Hematopoietic multipotent progenitor cell treated with erythropoietin and hydrocortisone succinate and interleukin-3 and kit ligand, for 6 days (in vitro differentiated cells): ENCODE measurements at regions not wholly inside any gene's neighbourhood (a gene's known extent, or its start where the extent isn't known, plus 50 kb on each side); places are given as distances from the start of the nearest gene placed in this dataset.
"Not testable (repeated sequence)": the region's sequence is repeated elsewhere in the genome, so short reads cannot be mapped to it uniquely, and the experiment has no call there.

ENCODE experiments used
- DNase-seq: peaks from one replicate; pipeline ENCODE4 v3.0.0-alpha.2; 2015

- peak; percentile 76 for DNase-seq
These were observed 123.8 kb upstream of the MTHFD1L start for GRCh38 chr6:150741633-150742200.

GRCh38 chr6:150744522-150745260, 120.8 kb upstream of the MTHFD1L start:
- DNase-seq: no peak

GRCh38 chr6:150745896-150746295, 119.6 kb upstream of the MTHFD1L start:
- no peak for DNase-seq

- no peak for DNase-seq
These were observed 118.3 kb upstream of the MTHFD1L start for GRCh38 chr6:150747155-150747554.

GRCh38 chr6:150749091-150749670, 116.3 kb upstream of the MTHFD1L start:
- no peak for DNase-seq

GRCh38 chr6:150751296-150751695, 114.2 kb upstream of the MTHFD1L start:
- no peak for DNase-seq

- no peak for DNase-seq
These were observed 113.1 kb upstream of the MTHFD1L start for GRCh38 chr6:150752409-150752808.

- no peak for DNase-seq
These were observed 112.0 kb upstream of the MTHFD1L start for GRCh38 chr6:150753371-150754064.

- DNase-seq: no peak
These were observed 110.5 kb upstream of the MTHFD1L start for GRCh38 chr6:150755042-150755441.

- no peak for DNase-seq
These were observed 110.0 kb upstream of the MTHFD1L start for GRCh38 chr6:150755524-150755923.

GRCh38 chr6:150756173-150756572, 109.3 kb upstream of the MTHFD1L start:
- no peak for DNase-seq

- not testable (repeated sequence) for DNase-seq
These were observed 107.7 kb upstream of the MTHFD1L start for GRCh38 chr6:150757807-150758206.

GRCh38 chr6:150759483-150759882, 106.0 kb upstream of the MTHFD1L start:
- no peak for DNase-seq

- DNase-seq: no peak
These were observed 103.7 kb upstream of the MTHFD1L start for GRCh38 chr6:150761771-150762170.

- DNase-seq: no peak
These were observed 101.0 kb upstream of the MTHFD1L start for GRCh38 chr6:150764334-150765066.

- DNase-seq: no peak
These were observed 100.3 kb upstream of the MTHFD1L start for GRCh38 chr6:150765067-150765764.

GRCh38 chr6:150766201-150766997, 99.1 kb upstream of the MTHFD1L start:
- no peak for DNase-seq

GRCh38 chr6:150767161-150767560, 98.3 kb upstream of the MTHFD1L start:
- no peak for DNase-seq

- DNase-seq: no peak
These were observed 97.9 kb upstream of the MTHFD1L start for GRCh38 chr6:150767571-150768018.

GRCh38 chr6:150770637-150771036, 94.9 kb upstream of the MTHFD1L start:
- no peak for DNase-seq

GRCh38 chr6:150773969-150774368, 91.5 kb upstream of the MTHFD1L start:
- DNase-seq: no peak
